GM12878 (cell line): ENCODE measurements at regions not wholly inside any gene's neighbourhood (a gene's known extent, or its start where the extent isn't known, plus 50 kb on each side); places are given as distances from the start of the nearest gene placed in this dataset.

Experiments
- ATAC-seq: fragments of 200-7000 bp; cut with Tn5 transposase; 3 replicates; pipeline ENCODE4 v1.9.1; 2020; ENCODE audit warnings: mild to moderate bottlenecking, moderate library complexity
- BruUV-seq: library from RNA; stranded (reverse); fragments of 400-500 nt; replicated peaks from 2 replicates; lab custom pipeline; 2021; lab: Mats Ljungman, UMichigan
- CTCF ChIA-PET: fragments of 300-600 bp; sonication (Branson Sonifier 250); formaldehyde crosslinking; extraction: SDS; loops from one replicate; lab custom pipeline; 2021; ENCODE audit warnings: inconsistent platforms; lab: Yijun Ruan, JAX
- POLR2A ChIA-PET: fragments of 350-600 bp; formaldehyde crosslinking; extraction: SDS; loops from one replicate; lab custom pipeline; 2021; ENCODE audit warnings: inconsistent platforms; lab: Charles Lee
- RAD21 ChIA-PET: fragments of 300-600 bp; sonication (Branson Sonifier 250); formaldehyde crosslinking; loops from one replicate; lab custom pipeline; 2023; ENCODE audit warnings: antibody characterized with exemption; ENCODE audit not compliant: unreplicated experiment; lab: Charles Lee
- SMC1A ChIA-PET: fragments of 300-600 bp; sonication (Branson Sonifier 250); formaldehyde crosslinking; loops from one replicate; lab custom pipeline; 2023; ENCODE audit not compliant: unreplicated experiment, uncharacterized antibody; lab: Charles Lee
- DNase-seq: peaks from one replicate; pipeline ENCODE4 v3.0.0-alpha.2; 2011; ENCODE audit warnings: low read depth, low spot score
- FAIRE-seq: peaks from 3 replicates; lab custom pipeline; 2011; peaks lifted over from hg19 to GRCh38; lab: Jason Lieb, UNC
- H2AFZ ChIP-seq: 2 replicates; pipeline ENCODE4 v1.6.0; 2011; ENCODE audit warnings: low read depth, low read length, control low read depth; ENCODE audit not compliant: control insufficient read depth
- H3K27ac ChIP-seq: 2 replicates; pipeline ENCODE4 v1.5.1; 2011; ENCODE audit warnings: control low read depth; ENCODE audit not compliant: control insufficient read depth, insufficient read depth
- H3K27me3 ChIP-seq, 2 experiments: replicated peaks in 1 of 2; 2 replicates each; pipeline versions ENCODE4 v1.6.0 to v1.6.1; 2011; ENCODE audit warnings: low read length in 1 of 2; ENCODE audit not compliant: control insufficient read depth in 2 of 2, insufficient read depth in 2 of 2
- H3K36me3 ChIP-seq, 2 experiments: 2 replicates each; pipeline ENCODE4 v1.5.1; 2011; ENCODE audit warnings: low read length in 1 of 2; ENCODE audit not compliant: control insufficient read depth in 2 of 2, insufficient read depth in 2 of 2
- H3K4me1 ChIP-seq: 2 replicates; pipeline ENCODE4 v1.6.1; 2011; ENCODE audit warnings: mild to moderate bottlenecking, low read length, moderate library complexity, mixed read lengths; ENCODE audit not compliant: control insufficient read depth, insufficient read depth
- H3K4me2 ChIP-seq: 2 replicates; pipeline ENCODE4 v1.6.0; 2011; ENCODE audit warnings: control low read depth; ENCODE audit not compliant: control insufficient read depth, insufficient read depth
- H3K4me3 ChIP-seq: fragments of 200-600 bp; sonication (generic); 2 replicates; pipeline ENCODE4 v1.5.1; 2016
- H3K79me2 ChIP-seq: 2 replicates; pipeline ENCODE4 v1.6.0; 2011; ENCODE audit warnings: low read length; ENCODE audit not compliant: control insufficient read depth, insufficient read depth
- H3K9ac ChIP-seq: 2 replicates; pipeline ENCODE4 v1.8.0; 2011; ENCODE audit warnings: low read length, control low read depth, mixed read lengths; ENCODE audit not compliant: control insufficient read depth, insufficient read depth
- H3K9me3 ChIP-seq: replicated peaks from 3 replicates; pipeline ENCODE4 v1.5.1; 2011; ENCODE audit warnings: mild to moderate bottlenecking, low read length; ENCODE audit not compliant: control insufficient read depth, insufficient read depth
- H4K20me1 ChIP-seq: 2 replicates; pipeline ENCODE4 v1.6.0; 2011; ENCODE audit not compliant: control insufficient read depth, insufficient read depth
- BACH1 ChIP-seq: fragments of 450-650 bp; IDR thresholded peaks from 2 replicates; pipeline ENCODE4 v1.6.1; 2017; ENCODE audit warnings: mild to moderate bottlenecking, borderline replicate concordance
- ETV6 ChIP-seq, 2 experiments: fragments of 450-650 bp in 1 of 2; IDR thresholded peaks in 1 of 2; conservative IDR thresholded peaks in 1 of 2; 2 replicates each; pipeline ENCODE4 v1.6.1; 2014; ENCODE audit warnings: antibody characterized with exemption in 1 of 2, borderline replicate concordance in 1 of 2, low read depth in 1 of 2, mild to moderate bottlenecking in 1 of 2, moderate library complexity in 1 of 2
- LARP7 ChIP-seq: fragments of 450-650 bp; IDR thresholded peaks from 2 replicates; pipeline ENCODE4 v1.6.1; 2017; ENCODE audit warnings: mild to moderate bottlenecking
- NFYA ChIP-seq: IDR thresholded peaks from 2 replicates; pipeline ENCODE4 v1.6.1; 2011; ENCODE audit warnings: low read depth, mild to moderate bottlenecking, low read length, improper control_type of control experiment, borderline replicate concordance
- NFYB ChIP-seq: IDR thresholded peaks from 2 replicates; pipeline ENCODE4 v1.6.1; 2011; ENCODE audit warnings: low read depth, mild to moderate bottlenecking, low read length, improper control_type of control experiment, moderate library complexity; ENCODE audit not compliant: insufficient read depth
- NR2F1 ChIP-seq: fragments of 450-650 bp; conservative IDR thresholded peaks from 2 replicates; pipeline ENCODE4 v1.6.1; 2017; ENCODE audit warnings: mild to moderate bottlenecking
- PAX8 ChIP-seq: fragments of 450-650 bp; IDR thresholded peaks from 2 replicates; pipeline ENCODE4 v1.6.1; 2017; ENCODE audit warnings: mild to moderate bottlenecking, moderate library complexity
- RCOR1 ChIP-seq: conservative IDR thresholded peaks from 2 replicates; pipeline ENCODE4 v1.6.1; 2012; ENCODE audit warnings: low read depth, low read length, improper control_type of control experiment
- SP1 ChIP-seq: IDR thresholded peaks from one replicate; pipeline ENCODE4 v1.6.1; 2011; ENCODE audit warnings: low read depth, low read length
- TCF12 ChIP-seq: IDR thresholded peaks from 2 replicates; pipeline ENCODE4 v1.6.1; 2011; ENCODE audit warnings: low read depth, mild to moderate bottlenecking, low read length
- YY1 ChIP-seq: IDR thresholded peaks from 2 replicates; pipeline ENCODE4 v1.6.1; 2011; ENCODE audit warnings: low read depth, mild to moderate bottlenecking, low read length
- ZNF217 ChIP-seq: fragments of 450-650 bp; IDR thresholded peaks from 2 replicates; pipeline ENCODE4 v1.6.1; 2017; ENCODE audit warnings: antibody characterized with exemption, mild to moderate bottlenecking
- WGBS: methylation state at CpG from one replicate; pipeline ENCODE4 v1.1.6; 2016; ENCODE audit warnings: low lambda C conversion rate; ENCODE audit not compliant: insufficient replicate concordance, insufficient coverage; ENCODE audit errors: missing lambda C conversion rate; 5-methylcytosine and 5-hydroxymethylcytosine counted together
- in situ Hi-C: fragments of 300-500 bp; cut with MboI; formaldehyde crosslinking; loops from 9 replicates; pipeline ENCODE4 v1.14.3; 2018; ENCODE audit warnings: mixed read lengths
- intact Hi-C: fragments of 100-400 bp; cut with micrococcal nuclease; formaldehyde crosslinking; loops from one replicate; pipeline ENCODE4 v1.14.2; 2022; ENCODE audit not compliant: unreplicated experiment

GRCh38 chr1:8134546-8135235 is 108.6 kb upstream of the ERRFI1 start (continued):
- TF ChIP-seq SP1 = no peak
- TF ChIP-seq, all 136 proteins: peak for 0

GRCh38 chr1:8133657-8134430 is 107.7 kb upstream of the ERRFI1 start:
- Histone ChIP-seq H3K4me1 (no peaks in the 10 kb centered on the region), H2AFZ (no peak overlapping the region), H3K4me2 (no peak overlapping the region), H3K79me2 (no peaks in the 10 kb centered on the region), H3K36me3 (no peaks in the 10 kb centered on the region), H3K9ac (no peak overlapping the region), H3K27me3 (no peaks in the 10 kb centered on the region), H3K9me3 (no peaks in the 10 kb centered on the region), H3K27ac (no peak overlapping the region), H4K20me1 (no peaks in the 10 kb centered on the region), H3K4me3 (no peak overlapping the region)
- ChIA-PET CTCF (no interaction called here), RAD21 (no interaction called here), POLR2A (no interaction called here), SMC1A (interaction anchor here (0.9 to 1.3 kb wide), 3 partner anchors 9 to 145 kb away, joined by 3 to 4 read pairs (median 3); no protein-coding TSS in a partner anchor)
- intact Hi-C loops (no loop called here), in situ Hi-C loops (no loop called here)
- WGBS = 36% methylated on average over 4 of the region's 4 CpGs
- DNase-seq (no peak), FAIRE-seq (no peak), ATAC-seq (no peak)
- BruUV-seq = no TSS peak
- TF ChIP-seq RCOR1 = no peak
- no peak for TF ChIP-seq BACH1
- TF ChIP-seq TCF12 = no peak
- TF ChIP-seq ETV6 (conservative IDR thresholded peaks at IDR 0.05 in 1 of 2, IDR thresholded peaks at IDR 0.05 in 1 of 2; ENCODE audit: borderline replicate concordance in 1 of 2, low read depth in 1 of 2) = no peak
- no peak for TF ChIP-seq PAX8
- no peak for TF ChIP-seq NR2F1
- no peak for TF ChIP-seq ZNF217
- no peak for TF ChIP-seq NFYA
- no peak for TF ChIP-seq YY1
- TF ChIP-seq NFYB = no peak
- TF ChIP-seq LARP7 = no peak
